HepG2 (cell line): ENCODE measurements at regions not wholly inside any gene's neighbourhood (a gene's known extent, or its start where the extent isn't known, plus 50 kb on each side); places are given as distances from the start of the nearest gene placed in this dataset.

ENCODE experiments used
- CBX2 ChIP-seq, 2 experiments: fragments of 200-600 bp in 1 of 2; sonication (generic); formaldehyde crosslinking in 1 of 2; IDR thresholded peaks; 2 replicates each; pipeline versions ENCODE4 v1.7.0 to v1.8.1; 2018 to 2022; ENCODE audit warnings: low read depth in 2 of 2, low read length in 1 of 2, mild to moderate bottlenecking in 1 of 2, missing genetic modification reagents in 1 of 2
- CTCF ChIP-seq: sonication (generic); formaldehyde crosslinking; IDR thresholded peaks from 2 replicates; pipeline ENCODE4 v1.5.0; 2020; ENCODE audit warnings: mild to moderate bottlenecking, missing genetic modification reagents, moderate library complexity
- EZH2 ChIP-seq: conservative IDR thresholded peaks from 2 replicates; pipeline ENCODE4 v1.6.1; 2012; ENCODE audit warnings: mild to moderate bottlenecking, low read depth, low read length, moderate library complexity
- ISX ChIP-seq: sonication (generic); formaldehyde crosslinking; conservative IDR thresholded peaks from 2 replicates; pipeline ENCODE4 v1.5.0; 2020; ENCODE audit warnings: missing genetic modification reagents
- POLR2A ChIP-seq, 2 experiments: IDR thresholded peaks; 2 replicates each; pipeline ENCODE4 v1.6.1; 2011; ENCODE audit warnings: low read depth in 2 of 2, low read length in 2 of 2, mild to moderate bottlenecking in 1 of 2, moderate library complexity in 1 of 2; ENCODE audit not compliant: insufficient read depth in 1 of 2

GRCh38 chr7:10040674-10041073 lies 933.0 kb upstream of the PHF14 start:
- TF ChIP-seq POLR2A (IDR thresholded peaks at IDR 0.05; ENCODE audit: insufficient read depth in 1 of 2, low read depth in 2 of 2, low read length in 2 of 2) (no peak), CBX2 (IDR thresholded peaks at IDR 0.05; ENCODE audit: low read depth, low read length) (no peak), CBX2 (CRISPR knock-in tag; IDR thresholded peaks at IDR 0.05; ENCODE audit: low read depth) (no peak), EZH2 (no peak), CTCF (CRISPR knock-in tag) (no peak), ISX (CRISPR knock-in tag) (no peak)
